ENCODE measurements at regions not wholly inside any gene's neighbourhood (a gene's known extent, or its start where the extent isn't known, plus 50 kb on each side); places are given as distances from the start of the nearest gene placed in this dataset.

DNA sequence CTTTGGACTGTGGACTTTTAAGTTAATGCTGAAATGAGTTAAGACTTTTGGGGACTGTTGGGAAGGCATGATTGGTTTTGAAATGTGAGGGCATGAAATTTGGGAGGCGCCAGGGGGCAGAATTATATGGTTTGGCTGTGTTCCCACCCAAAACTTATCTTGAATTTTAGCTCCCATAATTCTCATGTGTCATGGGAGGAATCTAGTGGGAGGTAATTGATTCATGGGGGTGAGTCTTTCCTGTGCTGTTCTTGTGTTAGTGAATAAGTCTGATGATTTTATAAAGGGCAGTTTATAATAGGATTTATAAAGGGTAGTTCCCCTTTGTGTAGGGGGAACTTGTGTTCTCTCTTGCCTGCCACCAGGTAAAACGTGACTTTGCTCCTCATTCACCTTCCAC lies 235.5 kb upstream of the CDH18 start:
- Histone ChIP-seq H2AFZ (ENCODE audit: low read length) (no peak overlapping the region), H3K27me3 (ENCODE audit: insufficient read depth, low read length) (no peaks in the 10 kb centered on the region), H3K79me1 (ENCODE audit: insufficient read depth, low read depth, low read length, poor library complexity, severe bottlenecking) (no peaks in the 10 kb centered on the region), H3K4me1 (ENCODE audit: insufficient read depth, low read length) (no peaks in the 10 kb centered on the region), H3K79me2 (ENCODE audit: insufficient read depth, low read length) (no peaks in the 10 kb centered on the region), H3K9ac (ENCODE audit: extremely low read depth, insufficient read length, low read length) (no peak overlapping the region), H4K91ac (ENCODE audit: insufficient read length, low read depth, low read length) (no peak overlapping the region), H3K9me3 (ENCODE audit: control insufficient read depth, low read depth, low read length) (no peaks in the 10 kb centered on the region), H3K23ac (ENCODE audit: insufficient read length, low read depth, low read length) (no peak overlapping the region), H3K18ac (ENCODE audit: insufficient read length, low read depth, low read length) (no peak overlapping the region), H3K4ac (ENCODE audit: low read depth, low read length) (no peak overlapping the region), H4K20me1 (ENCODE audit: control insufficient read depth, insufficient read depth, insufficient read length) (no peaks in the 10 kb centered on the region), H3K56ac (ENCODE audit: insufficient read length, low read depth, low read length) (no peak overlapping the region), H2BK12ac (ENCODE audit: insufficient read length, low read depth, low read length) (no peak overlapping the region), H4K8ac (replicated peaks; ENCODE audit: insufficient read length, low read depth, low read length) (no peak overlapping the region), H2BK120ac (ENCODE audit: low read depth, low read length, poor library complexity, severe bottlenecking) (no peak overlapping the region), H2AK5ac (ENCODE audit: insufficient read length, low read length) (no peak overlapping the region), H3K4me2 (ENCODE audit: insufficient read depth, insufficient read length, low read length) (no peak overlapping the region), H2BK20ac (ENCODE audit: low read depth, low read length, poor library complexity, severe bottlenecking) (no peak overlapping the region), H3T11ph (ENCODE audit: low read length) (no peak overlapping the region), H3K14ac (ENCODE audit: insufficient read depth, low read length) (no peak overlapping the region), H3K23me2 (ENCODE audit: insufficient read length, low read depth, low read length, poor library complexity, severe bottlenecking) (no peaks in the 10 kb centered on the region), H4K5ac (ENCODE audit: insufficient read length, low read depth, low read length) (no peak overlapping the region), H3K27ac (ENCODE audit: insufficient read length, low read depth, low read length) (no peak overlapping the region), H2BK5ac (ENCODE audit: insufficient read length, low read length) (no peak overlapping the region), H2BK15ac (ENCODE audit: low read depth, low read length) (no peak overlapping the region)
- no peak for DNase-seq
- Mint-ChIP-seq H3K27me3 (ENCODE audit: low read depth) (no peaks in the 10 kb centered on the region), H3K36me3 (ENCODE audit: insufficient read depth in 1 of 3, low read depth in 3 of 3) (no peaks in the 10 kb centered on the region; a peak in 1 of 7 replicates), H3K27ac (no peak overlapping the region), H3K9me3 (no peaks in the 10 kb centered on the region), H3K4me3 (no peak overlapping the region), H3K4me1 (peaks cover 3% of the 10 kb centered on the region in 2 experiments; a peak in 2 of 4 replicates)
- WGBS (ENCODE audit: extremely low coverage, insufficient read length, low lambda C conversion rate): no CpG with 5 or more reads among the region's 2 CpGs
- TF ChIP-seq, protein P1, sequence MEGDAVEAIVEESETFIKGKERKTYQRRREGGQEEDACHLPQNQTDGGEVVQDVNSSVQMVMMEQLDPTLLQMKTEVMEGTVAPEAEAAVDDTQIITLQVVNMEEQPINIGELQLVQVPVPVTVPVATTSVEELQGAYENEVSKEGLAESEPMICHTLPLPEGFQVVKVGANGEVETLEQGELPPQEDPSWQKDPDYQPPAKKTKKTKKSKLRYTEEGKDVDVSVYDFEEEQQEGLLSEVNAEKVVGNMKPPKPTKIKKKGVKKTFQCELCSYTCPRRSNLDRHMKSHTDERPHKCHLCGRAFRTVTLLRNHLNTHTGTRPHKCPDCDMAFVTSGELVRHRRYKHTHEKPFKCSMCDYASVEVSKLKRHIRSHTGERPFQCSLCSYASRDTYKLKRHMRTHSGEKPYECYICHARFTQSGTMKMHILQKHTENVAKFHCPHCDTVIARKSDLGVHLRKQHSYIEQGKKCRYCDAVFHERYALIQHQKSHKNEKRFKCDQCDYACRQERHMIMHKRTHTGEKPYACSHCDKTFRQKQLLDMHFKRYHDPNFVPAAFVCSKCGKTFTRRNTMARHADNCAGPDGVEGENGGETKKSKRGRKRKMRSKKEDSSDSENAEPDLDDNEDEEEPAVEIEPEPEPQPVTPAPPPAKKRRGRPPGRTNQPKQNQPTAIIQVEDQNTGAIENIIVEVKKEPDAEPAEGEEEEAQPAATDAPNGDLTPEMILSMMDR (conservative IDR thresholded peaks at IDR 0.05): no peak
